Lower leg skin (tissue), 3 donors: ENCODE measurements at regions not wholly inside any gene's neighbourhood (a gene's known extent, or its start where the extent isn't known, plus 50 kb on each side); places are given as distances from the start of the nearest gene placed in this dataset.

Experiments used
- CTCF ChIP-seq, 3 donors: fragments of 450-650 bp; IDR thresholded peaks; one replicate each; pipeline ENCODE4 v1.5.1; 2016; ENCODE audit warnings: antibody characterized with exemption in 3 of 3, mild to moderate bottlenecking in 3 of 3, moderate library complexity in 2 of 3
- POLR2A ChIP-seq, 2 donors: fragments of 450-650 bp; IDR thresholded peaks; one replicate each; pipeline ENCODE4 v1.6.1; 2016 to 2017; ENCODE audit warnings: antibody characterized with exemption in 2 of 2, mild to moderate bottlenecking in 1 of 2, moderate library complexity in 1 of 2

GRCh38 chr15:91703274-91703673, 150.2 kb upstream of the SLCO3A1 start:
- TF ChIP-seq CTCF (IDR thresholded peaks at IDR 0.05) (no peak), POLR2A (IDR thresholded peaks at IDR 0.05) (no peak)
